Mesendoderm (in vitro differentiated cells): ENCODE measurements at regions not wholly inside any gene's neighbourhood (a gene's known extent, or its start where the extent isn't known, plus 50 kb on each side); places are given as distances from the start of the nearest gene placed in this dataset.

Experiments used
- DNase-seq: peaks from one replicate; pipeline ENCODE4 v3.0.0; 2013
- H2AK5ac ChIP-seq: 2 replicates; pipeline ENCODE4 v1.6.1; 2013; ENCODE audit warnings: low read length, inconsistent platforms
- H2BK120ac ChIP-seq: 2 replicates; pipeline ENCODE4 v1.6.1; 2013; ENCODE audit warnings: low read depth, mild to moderate bottlenecking, low read length, moderate library complexity, mixed read lengths
- H2BK15ac ChIP-seq: replicated peaks from 2 replicates; pipeline ENCODE4 v1.6.1; 2013; ENCODE audit warnings: low read depth, mild to moderate bottlenecking, moderate library complexity
- H2BK5ac ChIP-seq: 2 replicates; pipeline ENCODE4 v1.6.1; 2013; ENCODE audit warnings: low read length, inconsistent platforms
- H3K18ac ChIP-seq: 2 replicates; pipeline ENCODE4 v1.6.1; 2013; ENCODE audit warnings: mild to moderate bottlenecking, low read length, mixed read lengths
- H3K23ac ChIP-seq: one replicate; pipeline ENCODE4 v1.6.1; 2013; ENCODE audit warnings: low read length
- H3K27ac ChIP-seq: 2 replicates; pipeline ENCODE4 v1.5.1; 2013; ENCODE audit warnings: low read depth, mild to moderate bottlenecking, inconsistent platforms, low read length, moderate library complexity
- H3K27me3 ChIP-seq: 2 replicates; pipeline ENCODE4 v1.6.1; 2013; ENCODE audit warnings: low read length, control low read depth, mild to moderate bottlenecking, inconsistent platforms; ENCODE audit not compliant: insufficient read depth, poor library complexity
- H3K36me3 ChIP-seq: 2 replicates; pipeline ENCODE4 v1.6.1; 2013; ENCODE audit warnings: low read length, inconsistent platforms; ENCODE audit not compliant: control insufficient read depth, insufficient read depth
- H3K4ac ChIP-seq: one replicate; pipeline ENCODE4 v1.6.1; 2013; ENCODE audit warnings: low read depth, mild to moderate bottlenecking, low read length, moderate library complexity
- H3K4me1 ChIP-seq: 2 replicates; pipeline ENCODE4 v1.6.1; 2013; ENCODE audit warnings: low read depth, low read length, inconsistent platforms; ENCODE audit not compliant: control insufficient read depth
- H3K4me2 ChIP-seq: 2 replicates; pipeline ENCODE4 v1.6.1; 2013; ENCODE audit warnings: low read length
- H3K4me3 ChIP-seq: 2 replicates; pipeline ENCODE4 v1.5.1; 2013; ENCODE audit warnings: mild to moderate bottlenecking, low read length
- H3K56ac ChIP-seq: one replicate; pipeline ENCODE4 v1.6.1; 2013; ENCODE audit warnings: low read length
- H3K79me1 ChIP-seq: 2 replicates; pipeline ENCODE4 v1.6.1; 2013; ENCODE audit warnings: low read length, inconsistent platforms
- H3K79me2 ChIP-seq: 2 replicates; pipeline ENCODE4 v1.6.1; 2013; ENCODE audit warnings: mild to moderate bottlenecking, low read length; ENCODE audit not compliant: control insufficient read depth, insufficient read depth
- H3K9ac ChIP-seq: 2 replicates; pipeline ENCODE4 v1.6.1; 2013; ENCODE audit warnings: low read length, inconsistent platforms
- H4K5ac ChIP-seq: one replicate; pipeline ENCODE4 v1.6.1; 2013; ENCODE audit warnings: low read length
- H4K8ac ChIP-seq: one replicate; pipeline ENCODE4 v1.6.1; 2013; ENCODE audit warnings: low read depth, mild to moderate bottlenecking, control low read depth, low read length, moderate library complexity
- WGBS: extraction: QIAGEN DNeasy Blood & Tissue Kit; methylation state at CpG from one replicate; pipeline ENCODE4 v1.1.7; 2013; ENCODE audit warnings: low lambda C conversion rate, missing lambda C conversion rate; ENCODE audit not compliant: insufficient coverage; ENCODE audit errors: extremely low coverage; 5-methylcytosine and 5-hydroxymethylcytosine counted together

- DNase-seq, result no peak
- Histone ChIP-seq H2AK5ac (no peak overlapping the region), H3K4me2 (no peak overlapping the region), H2BK120ac (no peak overlapping the region), H4K5ac (no peak overlapping the region), H3K9ac (no peak overlapping the region), H3K4me1 (peaks cover 2% of the 10 kb centered on the region), H3K79me2 (no peaks in the 10 kb centered on the region), H3K36me3 (no peaks in the 10 kb centered on the region), H3K27ac (no peak overlapping the region), H3K18ac (no peak overlapping the region), H3K79me1 (no peaks in the 10 kb centered on the region), H3K56ac (no peak overlapping the region), H2BK15ac (no peak overlapping the region), H3K27me3 (no peaks in the 10 kb centered on the region), H3K4ac (no peak overlapping the region), H3K4me3 (no peak overlapping the region), H2BK5ac (no peak overlapping the region), H4K8ac (no peak overlapping the region), H3K23ac (no peak overlapping the region)
- no CpG with 5 or more reads among the region's 2 CpGs for WGBS
Observed at GRCh38 chr11:36840378-36840777, 242.3 kb upstream of the RAG2 start.

GRCh38 chr11:36837831-36838437 lies 239.9 kb upstream of the RAG2 start:
- Histone ChIP-seq H4K8ac (no peak overlapping the region), H2AK5ac (no peak overlapping the region), H3K4me2 (no peak overlapping the region), H3K23ac (no peak overlapping the region), H3K79me2 (no peaks in the 10 kb centered on the region), H3K36me3 (no peaks in the 10 kb centered on the region), H3K27ac (no peak overlapping the region), H3K79me1 (no peaks in the 10 kb centered on the region), H3K18ac (no peak overlapping the region), H2BK5ac (no peak overlapping the region), H3K4me1 (peaks cover 2% of the 10 kb centered on the region), H4K5ac (no peak overlapping the region), H3K56ac (no peak overlapping the region), H3K27me3 (no peaks in the 10 kb centered on the region), H2BK15ac (no peak overlapping the region), H3K9ac (no peak overlapping the region), H3K4ac (no peak overlapping the region), H3K4me3 (no peak overlapping the region), H2BK120ac (no peak overlapping the region)
- no CpG with 5 or more reads among the region's 1 CpG for WGBS
- no peak for DNase-seq

GRCh38 chr11:36825251-36825650 lies 227.2 kb upstream of the RAG2 start:
- no CpG with 5 or more reads among the region's 10 CpGs for WGBS
- Histone ChIP-seq H2BK15ac (no peak overlapping the region), H3K4ac (no peak overlapping the region)

GRCh38 chr11:36824349-36824748 lies 226.3 kb upstream of the RAG2 start:
- H4K8ac ChIP-seq, result no peak overlapping the region
- no peak overlapping the region for H2BK120ac ChIP-seq
- no peak overlapping the region for H3K4ac ChIP-seq
- no peak overlapping the region for H2BK5ac ChIP-seq
- H3K9ac ChIP-seq, result no peak overlapping the region
- WGBS, result no CpG with 5 or more reads among the region's 1 CpG
- no peak overlapping the region for H3K18ac ChIP-seq
- no peak overlapping the region for H2AK5ac ChIP-seq
- no peak overlapping the region for H3K27ac ChIP-seq
- no peaks in the 10 kb centered on the region for H3K79me1 ChIP-seq
- no peak for DNase-seq
- H3K27me3 ChIP-seq, result no peaks in the 10 kb centered on the region
- no peak overlapping the region for H3K56ac ChIP-seq
- no peak overlapping the region for H3K4me2 ChIP-seq
- no peak overlapping the region for H4K5ac ChIP-seq
- H3K23ac ChIP-seq, result no peak overlapping the region
- H3K4me3 ChIP-seq, result no peak overlapping the region
- H3K4me1 ChIP-seq, result no peaks in the 10 kb centered on the region
- H2BK15ac ChIP-seq, result no peak overlapping the region
- no peaks in the 10 kb centered on the region for H3K36me3 ChIP-seq
- no peaks in the 10 kb centered on the region for H3K79me2 ChIP-seq

More at GRCh38 chr11:36825251-36825650, 227.2 kb upstream of the RAG2 start:
- H3K9ac ChIP-seq, result no peak overlapping the region
- no peak overlapping the region for H3K27ac ChIP-seq
- DNase-seq, result no peak
- H4K5ac ChIP-seq, result no peak overlapping the region
- H2BK120ac ChIP-seq, result no peak overlapping the region
- no peak overlapping the region for H3K4me3 ChIP-seq
- no peaks in the 10 kb centered on the region for H3K79me2 ChIP-seq
- no peak overlapping the region for H2AK5ac ChIP-seq
- no peak overlapping the region for H3K4me2 ChIP-seq
- H3K4me1 ChIP-seq, result no peaks in the 10 kb centered on the region
- no peak overlapping the region for H2BK5ac ChIP-seq
- H4K8ac ChIP-seq, result no peak overlapping the region
- no peaks in the 10 kb centered on the region for H3K27me3 ChIP-seq
- no peak overlapping the region for H3K18ac ChIP-seq
- no peak overlapping the region for H3K23ac ChIP-seq
- no peak overlapping the region for H3K56ac ChIP-seq
- H3K79me1 ChIP-seq, result no peaks in the 10 kb centered on the region
- no peaks in the 10 kb centered on the region for H3K36me3 ChIP-seq

GRCh38 chr11:36822829-36823228 lies 224.8 kb upstream of the RAG2 start:
- DNase-seq, result no peak
- H3K18ac ChIP-seq, result no peak overlapping the region
- no peaks in the 10 kb centered on the region for H3K36me3 ChIP-seq
- no peak overlapping the region for H3K4me3 ChIP-seq
- no peak overlapping the region for H4K5ac ChIP-seq
- no peak overlapping the region for H3K27ac ChIP-seq
- H3K23ac ChIP-seq, result no peak overlapping the region
- H3K56ac ChIP-seq, result no peak overlapping the region
- H3K79me2 ChIP-seq, result no peaks in the 10 kb centered on the region
- no peaks in the 10 kb centered on the region for H3K27me3 ChIP-seq
- no peak overlapping the region for H3K9ac ChIP-seq
- H4K8ac ChIP-seq, result no peak overlapping the region
- no peak overlapping the region for H2BK15ac ChIP-seq
- H3K4me2 ChIP-seq, result no peak overlapping the region
- H2BK120ac ChIP-seq, result no peak overlapping the region
- H2BK5ac ChIP-seq, result no peak overlapping the region
- no peak overlapping the region for H3K4ac ChIP-seq
- WGBS, result no CpG with 5 or more reads among the region's 1 CpG
- no peak overlapping the region for H2AK5ac ChIP-seq
- H3K79me1 ChIP-seq, result no peaks in the 10 kb centered on the region
- H3K4me1 ChIP-seq, result no peaks in the 10 kb centered on the region

GRCh38 chr11:36818410-36818809 lies 220.4 kb upstream of the RAG2 start:
- Histone ChIP-seq H4K5ac (no peak overlapping the region), H3K4ac (no peak overlapping the region), H3K9ac (no peak overlapping the region), H3K4me1 (no peaks in the 10 kb centered on the region), H3K79me1 (no peaks in the 10 kb centered on the region), H3K4me2 (no peak overlapping the region), H2BK15ac (no peak overlapping the region), H3K18ac (no peak overlapping the region), H3K79me2 (no peaks in the 10 kb centered on the region), H3K4me3 (no peak overlapping the region), H4K8ac (no peak overlapping the region), H3K27ac (no peak overlapping the region), H2BK5ac (no peak overlapping the region), H2AK5ac (no peak overlapping the region), H3K56ac (no peak overlapping the region), H2BK120ac (no peak overlapping the region), H3K23ac (no peak overlapping the region), H3K36me3 (no peaks in the 10 kb centered on the region), H3K27me3 (no peaks in the 10 kb centered on the region)
- no CpG with 5 or more reads among the region's 2 CpGs for WGBS
- DNase-seq, result peak; percentile 51
